Adrenal gland (tissue), 9 donors: ENCODE measurements at regions not wholly inside any gene's neighbourhood (a gene's known extent, or its start where the extent isn't known, plus 50 kb on each side); places are given as distances from the start of the nearest gene placed in this dataset.

Experiments
- DNase-seq, 7 donors: peaks; one replicate each; pipeline ENCODE4 v3.0.0-alpha.2; 2019 to 2020
- H3K27ac ChIP-seq, 5 donors: fragments of 200-600 bp; sonication (generic) in 4 of 5; 1 replicate in 3 of 5; 2 replicates in 2 of 5; pipeline versions ENCODE4 v1.5.1 to v1.8.0; 2016 to 2020; ENCODE audit warnings: mild to moderate bottlenecking in 1 of 5
- H3K27me3 ChIP-seq: fragments of 200-600 bp; 2 replicates; pipeline ENCODE4 v1.8.0; 2021
- H3K36me3 ChIP-seq, 2 donors: fragments of 200-600 bp; replicated peaks in 1 of 2; 1 replicate in 1 of 2; 2 replicates in 1 of 2; pipeline versions ENCODE4 v1.5.1 to v1.8.0; 2018 to 2022
- H3K4me1 ChIP-seq, 2 donors: fragments of 200-600 bp; replicated peaks in 1 of 2; 1 replicate in 1 of 2; 2 replicates in 1 of 2; pipeline versions ENCODE4 v1.5.1 to v1.8.0; 2018 to 2021
- H3K4me3 ChIP-seq, 4 donors: fragments of 200-600 bp; sonication (generic) in 3 of 4; one replicate each; pipeline ENCODE4 v1.5.1; 2016 to 2018
- H3K9me3 ChIP-seq, 3 donors: fragments of 200-600 bp; sonication (generic) in 1 of 3; replicated peaks in 1 of 3; 1 replicate in 2 of 3; 2 replicates in 1 of 3; pipeline versions ENCODE4 v1.5.1 to v1.8.0; 2016 to 2021
- POLR2A ChIP-seq, 2 donors: fragments of 450-650 bp; IDR thresholded peaks; one replicate each; pipeline ENCODE4 v1.6.1; 2017; ENCODE audit warnings: antibody characterized with exemption in 2 of 2, mild to moderate bottlenecking in 2 of 2, moderate library complexity in 1 of 2
- WGBS, 4 donors: extraction: QIAGEN DNeasy Blood & Tissue Kit in 2 of 4; methylation state at CpG; one replicate each; pipeline versions ENCODE4 v1.1.5 to v1.1.7; 2013 to 2017; 5-methylcytosine and 5-hydroxymethylcytosine counted together
- intact Hi-C, 2 donors: fragments of 100-400 bp; cut with DNase I; formaldehyde crosslinking; loops; one replicate each; pipeline versions ENCODE4 v1.14.1 to v1.15.0; 2022 to 2023
- TF ChIP-seq, protein P1 (sequence below), 6 experiments: fragments of 450-650 bp in 4 of 6; fragments of 200-600 bp in 2 of 6; sonication (generic) in 1 of 6; IDR thresholded peaks; 1 replicate in 5 of 6; 2 replicates in 1 of 6; pipeline versions ENCODE4 v1.5.1 to v1.8.0; 2016 to 2021; ENCODE audit warnings: antibody characterized with exemption in 6 of 6, mild to moderate bottlenecking in 2 of 6, moderate library complexity in 1 of 6
- donor health status: healthy with polysubstance abuse.
- donor health status: Bipolar disorder and iron deficiency.
- donor health status: DM: yes; HTN: yes; CAD: no.
- donor health status: DM: no; HTN: no; CAD: no.
- donor health status: DM: no; HTN: no; CAD: no.

DNA sequence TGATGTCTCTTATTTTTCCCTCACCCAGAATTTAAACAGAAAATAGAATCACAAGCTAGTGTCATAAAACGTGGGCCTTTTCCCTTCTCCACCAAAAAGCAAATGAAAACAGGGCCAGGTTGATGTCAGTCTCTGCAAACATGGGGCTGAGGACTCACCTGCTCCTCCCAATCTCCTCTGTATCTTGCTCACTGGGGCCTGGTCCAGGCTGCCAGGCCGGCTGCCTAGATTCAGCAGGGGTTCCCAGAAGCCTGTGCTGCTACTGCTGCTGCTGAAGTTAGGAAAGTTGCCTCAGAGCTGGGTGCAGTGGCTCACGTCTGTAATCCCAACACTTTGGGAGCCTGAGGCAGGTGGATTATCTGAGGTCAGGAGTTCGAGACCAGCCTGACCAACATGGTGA, 84.3 kb downstream of the PCDH1 start:
- H3K27me3 ChIP-seq, result no peaks in the 10 kb centered on the region
- TF ChIP-seq POLR2A (IDR thresholded peaks at IDR 0.05), result no peak
- TF ChIP-seq, protein P1, sequence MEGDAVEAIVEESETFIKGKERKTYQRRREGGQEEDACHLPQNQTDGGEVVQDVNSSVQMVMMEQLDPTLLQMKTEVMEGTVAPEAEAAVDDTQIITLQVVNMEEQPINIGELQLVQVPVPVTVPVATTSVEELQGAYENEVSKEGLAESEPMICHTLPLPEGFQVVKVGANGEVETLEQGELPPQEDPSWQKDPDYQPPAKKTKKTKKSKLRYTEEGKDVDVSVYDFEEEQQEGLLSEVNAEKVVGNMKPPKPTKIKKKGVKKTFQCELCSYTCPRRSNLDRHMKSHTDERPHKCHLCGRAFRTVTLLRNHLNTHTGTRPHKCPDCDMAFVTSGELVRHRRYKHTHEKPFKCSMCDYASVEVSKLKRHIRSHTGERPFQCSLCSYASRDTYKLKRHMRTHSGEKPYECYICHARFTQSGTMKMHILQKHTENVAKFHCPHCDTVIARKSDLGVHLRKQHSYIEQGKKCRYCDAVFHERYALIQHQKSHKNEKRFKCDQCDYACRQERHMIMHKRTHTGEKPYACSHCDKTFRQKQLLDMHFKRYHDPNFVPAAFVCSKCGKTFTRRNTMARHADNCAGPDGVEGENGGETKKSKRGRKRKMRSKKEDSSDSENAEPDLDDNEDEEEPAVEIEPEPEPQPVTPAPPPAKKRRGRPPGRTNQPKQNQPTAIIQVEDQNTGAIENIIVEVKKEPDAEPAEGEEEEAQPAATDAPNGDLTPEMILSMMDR (IDR thresholded peaks at IDR 0.05), result no peak
- no peaks in the 10 kb centered on the region for H3K36me3 ChIP-seq
- DNase-seq, result no peak
- no peaks in the 10 kb centered on the region for H3K9me3 ChIP-seq
- H3K4me3 ChIP-seq, result no peak overlapping the region
- WGBS, 4 donors, result 66 to 78% (median 74%) methylated on average over 4 of the region's 4 CpGs
- intact Hi-C loops, result no loop called here
- H3K27ac ChIP-seq, result no peak overlapping the region
- no peaks in the 10 kb centered on the region for H3K4me1 ChIP-seq

DNA sequence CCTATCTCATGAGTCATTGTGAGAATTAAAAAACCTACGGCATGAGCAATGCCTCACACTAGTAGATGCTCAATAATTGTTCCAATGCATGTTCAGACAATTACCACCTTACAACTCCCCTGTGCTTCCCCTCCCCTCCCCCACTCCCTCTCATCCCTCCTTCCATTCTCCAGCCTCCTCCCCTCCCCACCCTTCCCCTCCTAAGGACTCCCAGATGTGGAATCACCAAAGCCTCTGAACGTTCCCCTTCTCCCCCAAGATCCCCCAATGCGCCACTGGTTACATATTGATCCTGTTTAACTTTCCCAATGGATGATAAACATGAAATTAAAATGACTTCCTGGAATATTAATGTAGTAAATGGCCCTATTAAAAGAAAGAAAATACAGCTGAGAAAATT, 84.8 kb downstream of the PCDH1 start:
- intact Hi-C loops, result no loop called here
- Histone ChIP-seq H3K27me3 (no peaks in the 10 kb centered on the region), H3K36me3 (no peaks in the 10 kb centered on the region), H3K4me3 (no peak overlapping the region), H3K4me1 (no peaks in the 10 kb centered on the region), H3K9me3 (no peaks in the 10 kb centered on the region), H3K27ac (no peak overlapping the region)
- DNase-seq, result no peak
- 69 to 84% (median 81%) methylated on average over 3 of the region's 3 CpGs for WGBS, 4 donors
- TF ChIP-seq POLR2A (IDR thresholded peaks at IDR 0.05), result no peak
- TF ChIP-seq, protein P1 (IDR thresholded peaks at IDR 0.05), result no peak

DNA sequence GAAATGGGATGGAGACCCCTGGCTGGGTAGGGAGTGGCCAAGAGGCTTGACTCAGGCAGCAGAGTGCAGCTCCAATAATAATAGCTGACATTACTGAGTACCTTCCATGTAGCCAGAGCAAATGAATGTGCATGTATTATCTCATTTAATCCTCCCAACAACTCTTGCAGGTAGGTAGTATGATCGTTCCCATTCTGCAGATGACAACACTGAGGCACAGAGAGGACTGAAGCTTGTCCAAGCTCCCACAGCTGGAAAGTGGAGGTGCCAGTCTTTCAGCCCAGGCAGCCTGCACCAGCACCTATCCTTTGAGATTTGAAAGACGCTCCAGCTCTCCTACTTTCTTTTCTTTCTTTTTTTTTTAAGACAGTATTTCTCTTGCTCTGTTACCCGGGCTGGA, 87.6 kb downstream of the PCDH1 start:
- H3K36me3 ChIP-seq, result no peaks in the 10 kb centered on the region
- no peaks in the 10 kb centered on the region for H3K9me3 ChIP-seq
- intact Hi-C loops, result no loop called here
- H3K27ac ChIP-seq, result no peak overlapping the region
- no peaks in the 10 kb centered on the region for H3K4me1 ChIP-seq
- no peak for DNase-seq
- TF ChIP-seq, protein P1 (IDR thresholded peaks at IDR 0.05), result no peak
- TF ChIP-seq POLR2A (IDR thresholded peaks at IDR 0.05), result no peak
- WGBS, 4 donors, result 77 to 84% (median 82%) methylated on average over 3 of the region's 3 CpGs
- H3K27me3 ChIP-seq, result no peaks in the 10 kb centered on the region
- no peak overlapping the region for H3K4me3 ChIP-seq

DNA sequence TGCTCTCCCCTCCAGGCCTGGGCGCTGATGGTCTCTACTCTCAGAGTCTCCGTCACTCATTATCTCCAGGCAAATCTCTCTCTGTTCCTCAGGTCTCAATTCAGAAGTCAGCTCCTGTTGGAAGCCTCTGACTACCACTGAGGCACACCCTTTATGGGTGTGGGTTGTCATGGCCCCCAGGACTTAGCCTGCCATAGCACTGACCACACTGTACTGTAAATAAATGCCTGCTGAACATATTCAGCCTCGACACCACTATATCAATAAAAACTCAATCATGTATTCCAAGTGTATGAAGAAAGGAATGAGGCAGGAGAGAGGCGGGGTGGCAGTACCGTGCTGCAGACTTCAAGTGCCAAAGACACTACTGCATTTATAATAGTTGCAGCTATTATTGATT, 88.9 kb downstream of the PCDH1 start:
- WGBS, 4 donors, result 67 to 78% (median 74%) methylated on average over 5 of the region's 5 CpGs
- Histone ChIP-seq H3K27me3 (no peaks in the 10 kb centered on the region), H3K36me3 (no peaks in the 10 kb centered on the region), H3K9me3 (no peaks in the 10 kb centered on the region), H3K4me1 (no peaks in the 10 kb centered on the region), H3K4me3 (no peak overlapping the region), H3K27ac (no peak overlapping the region)
- no peak for TF ChIP-seq POLR2A (IDR thresholded peaks at IDR 0.05)
- TF ChIP-seq, protein P1 (IDR thresholded peaks at IDR 0.05), result no peak
- intact Hi-C loops, result no loop called here
- no peak for DNase-seq
